Astrocyte of the spinal cord (primary cell): ENCODE measurements at regions not wholly inside any gene's neighbourhood (a gene's known extent, or its start where the extent isn't known, plus 50 kb on each side); places are given as distances from the start of the nearest gene placed in this dataset.

Source experiments
- DNase-seq: peaks from one replicate; pipeline ENCODE4 v3.0.0; 2011; ENCODE audit warnings: low read depth, low spot score
- H3K4me3 ChIP-seq: 2 replicates; pipeline ENCODE4 v1.5.1; 2011; ENCODE audit warnings: low read depth, mild to moderate bottlenecking, low read length, moderate library complexity
- in situ Hi-C: cut with HindIII; loops from 2 replicates; pipeline ENCODE4 v1.10.0; 2017; ENCODE audit warnings: low sequenced_read_pairs
- TF ChIP-seq, protein P1 (sequence below): IDR thresholded peaks from 2 replicates; pipeline ENCODE4 v1.5.1; 2012; ENCODE audit warnings: low read depth, mild to moderate bottlenecking, low read length, inconsistent platforms

GRCh38 chr18:70463085-70463484 lies 174.2 kb downstream of the SOCS6 start:
- H3K4me3 ChIP-seq = no peak overlapping the region
- DNase-seq = no peak
- in situ Hi-C loops = no loop called here
- TF ChIP-seq, protein P1, sequence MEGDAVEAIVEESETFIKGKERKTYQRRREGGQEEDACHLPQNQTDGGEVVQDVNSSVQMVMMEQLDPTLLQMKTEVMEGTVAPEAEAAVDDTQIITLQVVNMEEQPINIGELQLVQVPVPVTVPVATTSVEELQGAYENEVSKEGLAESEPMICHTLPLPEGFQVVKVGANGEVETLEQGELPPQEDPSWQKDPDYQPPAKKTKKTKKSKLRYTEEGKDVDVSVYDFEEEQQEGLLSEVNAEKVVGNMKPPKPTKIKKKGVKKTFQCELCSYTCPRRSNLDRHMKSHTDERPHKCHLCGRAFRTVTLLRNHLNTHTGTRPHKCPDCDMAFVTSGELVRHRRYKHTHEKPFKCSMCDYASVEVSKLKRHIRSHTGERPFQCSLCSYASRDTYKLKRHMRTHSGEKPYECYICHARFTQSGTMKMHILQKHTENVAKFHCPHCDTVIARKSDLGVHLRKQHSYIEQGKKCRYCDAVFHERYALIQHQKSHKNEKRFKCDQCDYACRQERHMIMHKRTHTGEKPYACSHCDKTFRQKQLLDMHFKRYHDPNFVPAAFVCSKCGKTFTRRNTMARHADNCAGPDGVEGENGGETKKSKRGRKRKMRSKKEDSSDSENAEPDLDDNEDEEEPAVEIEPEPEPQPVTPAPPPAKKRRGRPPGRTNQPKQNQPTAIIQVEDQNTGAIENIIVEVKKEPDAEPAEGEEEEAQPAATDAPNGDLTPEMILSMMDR = no peak

GRCh38 chr18:70462078-70462439 lies 173.2 kb downstream of the SOCS6 start:
- no peak overlapping the region for H3K4me3 ChIP-seq
- TF ChIP-seq, protein P1 = no peak
- in situ Hi-C loops = no loop called here
- DNase-seq = no peak

DNA sequence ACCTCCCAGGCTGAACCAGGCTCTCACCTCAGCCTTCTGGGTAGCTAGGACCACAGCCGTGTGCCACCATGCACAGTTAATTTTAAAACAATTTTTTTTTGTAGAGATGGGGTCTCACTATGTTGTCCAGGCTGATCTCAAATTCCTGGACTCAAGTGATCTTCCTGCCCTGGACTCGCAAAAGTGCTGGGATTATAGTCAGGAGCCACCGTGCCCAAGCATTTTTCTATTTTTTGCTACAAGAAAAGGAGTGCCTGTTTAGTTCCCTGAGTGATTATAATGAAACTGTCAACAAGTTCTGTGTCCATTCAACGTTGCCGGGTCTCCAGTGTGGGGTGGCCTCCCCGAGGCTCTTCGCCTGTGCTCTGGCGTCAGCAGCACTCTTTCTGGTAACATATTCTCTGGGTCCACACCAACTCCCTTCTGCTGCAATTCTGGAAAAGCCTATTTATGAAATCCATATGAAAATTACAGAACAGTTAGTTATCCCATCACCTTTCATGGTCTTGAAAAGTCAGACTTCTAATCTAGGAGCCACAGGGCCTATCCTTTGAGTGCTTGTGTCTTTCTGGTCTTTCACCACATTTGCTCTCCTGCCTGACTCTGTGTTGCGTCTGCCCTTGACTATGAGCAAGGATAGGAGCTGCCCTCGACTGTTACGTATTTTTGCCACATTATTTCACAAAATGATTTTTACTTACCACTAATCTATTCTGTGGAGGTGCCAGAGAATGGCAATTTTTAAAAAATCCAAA lies 172.7 kb downstream of the SOCS6 start:
- TF ChIP-seq, protein P1 = no peak
- no peak for DNase-seq
- in situ Hi-C loops = no loop called here
- no peak overlapping the region for H3K4me3 ChIP-seq

- TF ChIP-seq, protein P1 = no peak
- H3K4me3 ChIP-seq = no peak overlapping the region
- DNase-seq = no peak
- in situ Hi-C loops = no loop called here
Measured at GRCh38 chr18:70459731-70460130, 170.9 kb downstream of the SOCS6 start.

- in situ Hi-C loops = no loop called here
- no peak for DNase-seq
- TF ChIP-seq, protein P1 = no peak
- no peak overlapping the region for H3K4me3 ChIP-seq
Measured at GRCh38 chr18:70459251-70459650, 170.4 kb downstream of the SOCS6 start.

GRCh38 chr18:70457788-70458187 lies 168.9 kb downstream of the SOCS6 start:
- in situ Hi-C loops = no loop called here
- H3K4me3 ChIP-seq = no peak overlapping the region
- DNase-seq = no peak
- TF ChIP-seq, protein P1 = no peak

- TF ChIP-seq, protein P1 = no peak
- in situ Hi-C loops = no loop called here
- no peak overlapping the region for H3K4me3 ChIP-seq
- no peak for DNase-seq
Measured at GRCh38 chr18:70457223-70457622, 168.4 kb downstream of the SOCS6 start.
